Stomach (tissue), 8 donors: ENCODE measurements at regions not wholly inside any gene's neighbourhood (a gene's known extent, or its start where the extent isn't known, plus 50 kb on each side); places are given as distances from the start of the nearest gene placed in this dataset.

ENCODE experiments used
- DNase-seq, 2 donors: peaks; one replicate each; pipeline versions ENCODE4 v3.0.0 to v3.0.0-alpha.2; 2013 to 2019
- H3K27ac ChIP-seq, 5 donors: fragments of 200-600 bp in 4 of 5; sonication (generic) in 4 of 5; one replicate each; pipeline ENCODE4 v1.5.1; 2013 to 2019; ENCODE audit warnings: mild to moderate bottlenecking in 1 of 5, moderate library complexity in 1 of 5
- H3K27me3 ChIP-seq, 3 donors: fragments of 200-600 bp; sonication (generic); one replicate each; pipeline ENCODE4 v1.5.1; 2017 to 2019; ENCODE audit warnings: mixed run types in 1 of 3
- H3K36me3 ChIP-seq, 4 donors: fragments of 200-600 bp; sonication (generic); 1 replicate in 3 of 4; 2 replicates in 1 of 4; pipeline ENCODE4 v1.5.1; 2016 to 2019
- H3K4me1 ChIP-seq, 4 donors: fragments of 200-600 bp; sonication (generic); one replicate each; pipeline ENCODE4 v1.5.1; 2016 to 2019
- H3K4me3 ChIP-seq, 4 donors: fragments of 200-600 bp; sonication (generic) in 3 of 4; one replicate each; pipeline ENCODE4 v1.5.1; 2016 to 2019; ENCODE audit warnings: mild to moderate bottlenecking in 1 of 4
- H3K9me3 ChIP-seq, 4 donors: fragments of 200-600 bp; sonication (generic); one replicate each; pipeline ENCODE4 v1.5.1; 2016 to 2019
- EP300 ChIP-seq: sonication (generic); formaldehyde crosslinking; IDR thresholded peaks from one replicate; pipeline ENCODE4 v1.6.1; 2017; ENCODE audit warnings: antibody characterized with exemption
- POLR2A ChIP-seq, 4 donors: fragments of 450-650 bp; IDR thresholded peaks; one replicate each; pipeline ENCODE4 v1.6.1; 2016; ENCODE audit warnings: antibody characterized with exemption in 4 of 4, control low read depth in 2 of 4, mild to moderate bottlenecking in 1 of 4, moderate library complexity in 1 of 4
- POLR2AphosphoS5 ChIP-seq, 3 donors: sonication (generic); formaldehyde crosslinking; IDR thresholded peaks; one replicate each; pipeline ENCODE4 v1.6.1; 2016; ENCODE audit warnings: antibody characterized with exemption in 3 of 3
- WGBS, 5 donors: extraction: QIAGEN DNeasy Blood & Tissue Kit in 3 of 5; methylation state at CpG; one replicate each; pipeline versions ENCODE4 v1.1.5 to v1.1.7; 2013 to 2018; 5-methylcytosine and 5-hydroxymethylcytosine counted together
- intact Hi-C: fragments of 100-400 bp; cut with DNase I; formaldehyde crosslinking; loops from one replicate; pipeline ENCODE4 v1.15.1; 2023; ENCODE audit warnings: low total_unique reads
- TF ChIP-seq, protein P1 (sequence below), 7 experiments: fragments of 450-650 bp in 4 of 7; fragments of 200-600 bp in 3 of 7; sonication (generic) in 3 of 7; IDR thresholded peaks; one replicate each; pipeline ENCODE4 v1.5.1; 2016 to 2019; ENCODE audit warnings: antibody characterized with exemption in 7 of 7, control low read depth in 2 of 7, mild to moderate bottlenecking in 1 of 7
- donor health status: healthy with polysubstance abuse.
- donor health status: Bipolar disorder and iron deficiency.
- donor health status: healthy.

DNA sequence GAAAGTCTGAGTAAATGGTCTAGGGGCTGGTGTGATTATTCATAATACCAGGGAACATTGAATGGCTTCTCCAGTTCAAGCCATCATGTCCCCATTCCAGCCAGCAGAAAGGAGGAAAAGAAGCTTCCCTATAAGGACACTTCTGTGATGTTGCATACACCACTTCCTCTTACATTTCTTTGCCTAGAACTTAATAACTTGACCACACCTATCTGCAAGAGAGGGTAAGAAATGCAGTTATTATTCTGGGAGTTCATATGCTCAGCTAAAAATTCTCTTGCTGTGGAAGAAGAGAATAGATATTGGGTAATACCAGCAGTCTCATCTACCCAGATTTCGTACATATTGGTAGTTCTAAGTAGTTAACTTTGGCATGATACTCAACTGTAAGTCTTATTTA, 166.1 kb downstream of the SLC28A3 start:
- TF ChIP-seq POLR2AphosphoS5 (IDR thresholded peaks at IDR 0.05) (no peak), POLR2A (IDR thresholded peaks at IDR 0.05) (no peak), EP300 (no peak)
- TF ChIP-seq, protein P1, sequence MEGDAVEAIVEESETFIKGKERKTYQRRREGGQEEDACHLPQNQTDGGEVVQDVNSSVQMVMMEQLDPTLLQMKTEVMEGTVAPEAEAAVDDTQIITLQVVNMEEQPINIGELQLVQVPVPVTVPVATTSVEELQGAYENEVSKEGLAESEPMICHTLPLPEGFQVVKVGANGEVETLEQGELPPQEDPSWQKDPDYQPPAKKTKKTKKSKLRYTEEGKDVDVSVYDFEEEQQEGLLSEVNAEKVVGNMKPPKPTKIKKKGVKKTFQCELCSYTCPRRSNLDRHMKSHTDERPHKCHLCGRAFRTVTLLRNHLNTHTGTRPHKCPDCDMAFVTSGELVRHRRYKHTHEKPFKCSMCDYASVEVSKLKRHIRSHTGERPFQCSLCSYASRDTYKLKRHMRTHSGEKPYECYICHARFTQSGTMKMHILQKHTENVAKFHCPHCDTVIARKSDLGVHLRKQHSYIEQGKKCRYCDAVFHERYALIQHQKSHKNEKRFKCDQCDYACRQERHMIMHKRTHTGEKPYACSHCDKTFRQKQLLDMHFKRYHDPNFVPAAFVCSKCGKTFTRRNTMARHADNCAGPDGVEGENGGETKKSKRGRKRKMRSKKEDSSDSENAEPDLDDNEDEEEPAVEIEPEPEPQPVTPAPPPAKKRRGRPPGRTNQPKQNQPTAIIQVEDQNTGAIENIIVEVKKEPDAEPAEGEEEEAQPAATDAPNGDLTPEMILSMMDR (IDR thresholded peaks at IDR 0.05), result no peak
- no peak overlapping the region for H3K4me3 ChIP-seq
- H3K4me1 ChIP-seq, result peaks cover 0 to 23% (median 17%) of the 10 kb centered on the region in 4 donors
- 71 to 90% (median 81%) methylated on average over 1 of the region's 1 CpG for WGBS, 5 donors
- H3K9me3 ChIP-seq, result no peaks in the 10 kb centered on the region
- H3K36me3 ChIP-seq, result no peaks in the 10 kb centered on the region
- DNase-seq, result no peak
- H3K27me3 ChIP-seq, result no peaks in the 10 kb centered on the region
- no peak overlapping the region for H3K27ac ChIP-seq
- intact Hi-C loops, result no loop called here

DNA sequence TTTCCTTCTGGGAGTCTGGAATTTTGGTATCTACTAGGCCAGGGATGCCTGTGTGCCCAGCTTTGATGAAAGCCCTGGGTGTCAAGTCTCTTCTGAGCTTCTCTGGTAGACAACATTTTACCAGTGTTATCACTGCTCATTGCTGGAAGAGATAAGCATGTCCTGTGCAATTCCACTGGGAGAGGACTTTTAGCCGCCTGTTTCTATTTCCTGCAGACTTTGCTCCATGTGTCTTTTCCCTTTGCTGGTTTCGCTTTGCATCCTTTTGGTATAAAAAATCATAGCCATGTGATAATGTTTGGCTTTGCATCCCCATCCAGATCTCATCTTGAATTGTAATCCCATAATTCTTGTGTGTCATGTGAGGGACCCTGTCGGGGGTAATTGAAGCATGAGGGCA, 163.2 kb downstream of the SLC28A3 start:
- H3K4me1 ChIP-seq, result peaks cover 6 to 14% (median 12%) of the 10 kb centered on the region in 4 donors
- H3K9me3 ChIP-seq, result no peaks in the 10 kb centered on the region
- H3K4me3 ChIP-seq, result no peak overlapping the region
- H3K36me3 ChIP-seq, result no peaks in the 10 kb centered on the region
- 77 to 94% (median 92%) methylated on average over 3 of the region's 3 CpGs for WGBS, 5 donors
- H3K27me3 ChIP-seq, result no peaks in the 10 kb centered on the region
- no peak for TF ChIP-seq POLR2A (IDR thresholded peaks at IDR 0.05)
- H3K27ac ChIP-seq, result no peak overlapping the region
- intact Hi-C loops, result no loop called here
- no peak for DNase-seq

- intact Hi-C loops, result no loop called here
- H3K27ac ChIP-seq, result no peak overlapping the region
- TF ChIP-seq POLR2A (IDR thresholded peaks at IDR 0.05) (no peak), POLR2AphosphoS5 (IDR thresholded peaks at IDR 0.05) (no peak), EP300 (no peak)
- TF ChIP-seq, protein P1 (IDR thresholded peaks at IDR 0.05), result no peak
- 73 to 92% (median 82%) methylated on average over 5 of the region's 5 CpGs for WGBS, 5 donors
- DNase-seq, result no peak
- H3K27me3 ChIP-seq, result no peaks in the 10 kb centered on the region
- no peaks in the 10 kb centered on the region for H3K9me3 ChIP-seq
- peaks cover 6 to 16% (median 14%) of the 10 kb centered on the region in 4 donors for H3K4me1 ChIP-seq
- no peaks in the 10 kb centered on the region for H3K36me3 ChIP-seq
- no peak overlapping the region for H3K4me3 ChIP-seq
Measured at GRCh38 chr9:84179531-84179930, 161.0 kb downstream of the SLC28A3 start.

- Histone ChIP-seq H3K4me3 (no peak overlapping the region), H3K27me3 (no peaks in the 10 kb centered on the region), H3K27ac (no peak overlapping the region), H3K9me3 (no peaks in the 10 kb centered on the region), H3K36me3 (no peaks in the 10 kb centered on the region), H3K4me1 (peaks cover 3 to 15% (median 5%) of the 10 kb centered on the region in 4 donors)
- WGBS, 5 donors, result 80 to 88% (median 84%) methylated on average over 5 of the region's 5 CpGs
- intact Hi-C loops, result no loop called here
- TF ChIP-seq EP300 (no peak), POLR2A (IDR thresholded peaks at IDR 0.05) (no peak), POLR2AphosphoS5 (IDR thresholded peaks at IDR 0.05) (no peak)
- TF ChIP-seq, protein P1 (IDR thresholded peaks at IDR 0.05), result no peak
- DNase-seq, result no peak
Measured at GRCh38 chr9:84187090-84187489, 153.5 kb downstream of the SLC28A3 start.

DNA sequence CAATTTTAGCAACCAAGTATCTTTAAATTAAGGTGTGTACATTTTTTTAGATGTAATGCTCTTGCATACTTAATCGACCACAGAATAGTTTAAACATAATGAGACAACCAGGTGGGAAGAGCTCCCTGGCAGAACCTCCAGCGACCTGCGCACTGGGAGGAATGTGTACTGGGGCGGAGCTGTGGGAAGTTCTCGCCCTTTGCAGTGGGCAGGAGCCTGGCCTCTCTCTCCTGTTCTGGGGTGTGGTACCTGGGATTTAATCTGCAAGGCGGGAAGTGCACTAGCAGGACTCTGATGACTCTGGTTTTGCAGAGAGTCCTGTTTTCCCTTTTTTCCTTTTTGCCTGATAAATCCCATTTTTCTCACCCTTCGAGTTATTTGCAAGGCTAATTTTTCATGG, 150.7 kb downstream of the SLC28A3 start:
- intact Hi-C loops, result no loop called here
- peaks cover 0 to 7% (median 0%) of the 10 kb centered on the region in 4 donors for H3K9me3 ChIP-seq
- peaks cover 0 to 9% (median 0%) of the 10 kb centered on the region in 4 donors for H3K4me1 ChIP-seq
- TF ChIP-seq POLR2AphosphoS5 (IDR thresholded peaks at IDR 0.05) (no peak), EP300 (no peak)
- TF ChIP-seq, protein P1 (IDR thresholded peaks at IDR 0.05), result no peak
- peak; percentile 39 to 41 for DNase-seq
- peaks cover 0 to 9% (median 0%) of the 10 kb centered on the region in 3 donors for H3K27me3 ChIP-seq
- H3K36me3 ChIP-seq, result no peaks in the 10 kb centered on the region
- 31 to 60% (median 48%) methylated on average over 7 of the region's 7 CpGs for WGBS, 5 donors
- no peak overlapping the region for H3K27ac ChIP-seq
- H3K4me3 ChIP-seq, result no peak overlapping the region
